Neural progenitor cell (in vitro differentiated cells): ENCODE measurements at regions not wholly inside any gene's neighbourhood (a gene's known extent, or its start where the extent isn't known, plus 50 kb on each side); places are given as distances from the start of the nearest gene placed in this dataset.
"Not testable (repeated sequence)": the region's sequence is repeated elsewhere in the genome, so short reads cannot be mapped to it uniquely, and the experiment has no call there.

ENCODE experiments used
- DNase-seq: peaks from one replicate; pipeline ENCODE4 v3.0.0-alpha.2; 2016; ENCODE audit warnings: low spot score
- H2AFZ ChIP-seq: fragments of 200-600 bp; sonication (generic); replicated peaks from 2 replicates; pipeline ENCODE4 v1.6.1; 2016; ENCODE audit warnings: antibody characterized with exemption
- H3F3A ChIP-seq: fragments of 200-600 bp; sonication (generic); 2 replicates; pipeline ENCODE4 v1.6.1; 2016; ENCODE audit warnings: antibody characterized with exemption, low read depth
- H3K27ac ChIP-seq: fragments of 200-600 bp; sonication (generic); 2 replicates; pipeline ENCODE4 v1.5.1; 2016; ENCODE audit warnings: mild to moderate bottlenecking
- H3K27me3 ChIP-seq: fragments of 200-600 bp; sonication (generic); 2 replicates; pipeline ENCODE4 v1.6.1; 2016; ENCODE audit warnings: mild to moderate bottlenecking, moderate library complexity
- H3K36me3 ChIP-seq: fragments of 200-600 bp; sonication (generic); 2 replicates; pipeline ENCODE4 v1.5.1; 2016
- H3K4me1 ChIP-seq: fragments of 200-600 bp; sonication (generic); 2 replicates; pipeline ENCODE4 v1.6.1; 2016; ENCODE audit warnings: mixed run types
- H3K4me2 ChIP-seq: fragments of 200-600 bp; sonication (generic); 2 replicates; pipeline ENCODE4 v1.6.1; 2016
- H3K4me3 ChIP-seq: fragments of 200-600 bp; sonication (generic); 2 replicates; pipeline ENCODE4 v1.5.1; 2016
- H3K79me2 ChIP-seq: fragments of 200-600 bp; sonication (generic); 2 replicates; pipeline ENCODE4 v1.6.1; 2016; ENCODE audit warnings: low read depth
- H3K9ac ChIP-seq: fragments of 200-600 bp; sonication (generic); 2 replicates; pipeline ENCODE4 v1.6.1; 2016
- H3K9me3 ChIP-seq: fragments of 200-600 bp; sonication (generic); 2 replicates; pipeline ENCODE4 v1.5.1; 2016; ENCODE audit warnings: low read depth
- H4K20me1 ChIP-seq: fragments of 200-600 bp; sonication (generic); 2 replicates; pipeline ENCODE4 v1.6.1; 2016; ENCODE audit warnings: low read depth
- H3K27ac Mint-ChIP-seq: 3 replicates; pipeline ENCODE4 v1.8.0; 2021; ENCODE audit warnings: mixed read lengths
- H3K27me3 Mint-ChIP-seq: 2 replicates; pipeline ENCODE4 v1.8.0; 2022; ENCODE audit warnings: low read depth, mild to moderate bottlenecking, inconsistent platforms, moderate library complexity, mixed read lengths; ENCODE audit not compliant: insufficient read depth
- H3K36me3 Mint-ChIP-seq: 3 replicates; pipeline ENCODE4 v1.8.0; 2021; ENCODE audit warnings: mixed read lengths
- H3K4me1 Mint-ChIP-seq: 3 replicates; pipeline ENCODE4 v1.8.0; 2021; ENCODE audit warnings: mixed read lengths
- H3K4me3 Mint-ChIP-seq: 3 replicates; pipeline ENCODE4 v1.8.0; 2021; ENCODE audit warnings: mild to moderate bottlenecking, moderate library complexity, mixed read lengths
- H3K9me3 Mint-ChIP-seq: 3 replicates; pipeline ENCODE4 v1.8.0; 2020; ENCODE audit warnings: mixed read lengths
- EZH2 ChIP-seq: fragments of 200-600 bp; sonication (generic); IDR thresholded peaks from 2 replicates; pipeline ENCODE4 v1.6.1; 2017; ENCODE audit warnings: antibody characterized with exemption, mild to moderate bottlenecking, moderate library complexity
- EZH2phosphoT487 ChIP-seq: fragments of 200-600 bp; sonication (generic); IDR thresholded peaks from 2 replicates; pipeline ENCODE4 v1.6.1; 2017; ENCODE audit warnings: antibody characterized with exemption
- TF ChIP-seq, protein P1 (sequence below): fragments of 200-600 bp; sonication (generic); IDR thresholded peaks from 2 replicates; pipeline ENCODE4 v1.5.1; 2017; ENCODE audit warnings: antibody characterized with exemption, mild to moderate bottlenecking

DNA sequence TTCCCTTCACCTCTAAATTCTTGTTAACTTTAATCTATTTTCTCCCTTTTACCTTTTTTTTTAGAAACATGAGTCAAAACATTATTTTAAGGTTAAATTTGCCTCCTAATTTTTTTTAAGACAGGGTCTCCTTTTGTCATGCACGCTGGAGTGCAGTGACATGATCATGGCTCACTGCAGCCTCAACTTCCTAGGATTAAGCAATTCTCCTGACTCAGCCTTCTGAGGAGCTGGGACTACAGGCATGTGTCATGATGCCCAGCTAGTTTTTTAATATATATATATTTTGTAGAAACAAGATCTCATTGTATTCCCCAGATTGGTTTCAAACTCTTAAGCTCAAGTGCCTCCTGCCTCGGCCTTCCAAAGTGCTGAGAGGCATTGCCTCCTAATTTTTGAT, 424.7 kb upstream of the FAM174A start:
- H3K27me3 Mint-ChIP-seq: no peaks in the 10 kb centered on the region
- no peaks in the 10 kb centered on the region for H3K36me3 Mint-ChIP-seq
- H4K20me1 ChIP-seq: no peaks in the 10 kb centered on the region
- H3K4me2 ChIP-seq: no peak overlapping the region
- H2AFZ ChIP-seq: no peak overlapping the region
- TF ChIP-seq EZH2phosphoT487 (no peak), EZH2 (no peak)
- TF ChIP-seq, protein P1, sequence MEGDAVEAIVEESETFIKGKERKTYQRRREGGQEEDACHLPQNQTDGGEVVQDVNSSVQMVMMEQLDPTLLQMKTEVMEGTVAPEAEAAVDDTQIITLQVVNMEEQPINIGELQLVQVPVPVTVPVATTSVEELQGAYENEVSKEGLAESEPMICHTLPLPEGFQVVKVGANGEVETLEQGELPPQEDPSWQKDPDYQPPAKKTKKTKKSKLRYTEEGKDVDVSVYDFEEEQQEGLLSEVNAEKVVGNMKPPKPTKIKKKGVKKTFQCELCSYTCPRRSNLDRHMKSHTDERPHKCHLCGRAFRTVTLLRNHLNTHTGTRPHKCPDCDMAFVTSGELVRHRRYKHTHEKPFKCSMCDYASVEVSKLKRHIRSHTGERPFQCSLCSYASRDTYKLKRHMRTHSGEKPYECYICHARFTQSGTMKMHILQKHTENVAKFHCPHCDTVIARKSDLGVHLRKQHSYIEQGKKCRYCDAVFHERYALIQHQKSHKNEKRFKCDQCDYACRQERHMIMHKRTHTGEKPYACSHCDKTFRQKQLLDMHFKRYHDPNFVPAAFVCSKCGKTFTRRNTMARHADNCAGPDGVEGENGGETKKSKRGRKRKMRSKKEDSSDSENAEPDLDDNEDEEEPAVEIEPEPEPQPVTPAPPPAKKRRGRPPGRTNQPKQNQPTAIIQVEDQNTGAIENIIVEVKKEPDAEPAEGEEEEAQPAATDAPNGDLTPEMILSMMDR: no peak
- no peak for DNase-seq
- no peak overlapping the region for H3K9ac ChIP-seq
- H3K4me3 ChIP-seq: no peak overlapping the region
- no peaks in the 10 kb centered on the region for H3K36me3 ChIP-seq
- H3K4me3 Mint-ChIP-seq: no peak overlapping the region
- H3K9me3 ChIP-seq: no peaks in the 10 kb centered on the region
- H3K27me3 ChIP-seq: no peaks in the 10 kb centered on the region
- H3K27ac Mint-ChIP-seq: no peak overlapping the region
- H3K9me3 Mint-ChIP-seq: peaks cover 32% of the 10 kb centered on the region
- no peaks in the 10 kb centered on the region for H3K79me2 ChIP-seq
- H3F3A ChIP-seq: no peaks in the 10 kb centered on the region
- H3K27ac ChIP-seq: no peak overlapping the region
- no peaks in the 10 kb centered on the region for H3K4me1 ChIP-seq
- H3K4me1 Mint-ChIP-seq: no peaks in the 10 kb centered on the region

DNA sequence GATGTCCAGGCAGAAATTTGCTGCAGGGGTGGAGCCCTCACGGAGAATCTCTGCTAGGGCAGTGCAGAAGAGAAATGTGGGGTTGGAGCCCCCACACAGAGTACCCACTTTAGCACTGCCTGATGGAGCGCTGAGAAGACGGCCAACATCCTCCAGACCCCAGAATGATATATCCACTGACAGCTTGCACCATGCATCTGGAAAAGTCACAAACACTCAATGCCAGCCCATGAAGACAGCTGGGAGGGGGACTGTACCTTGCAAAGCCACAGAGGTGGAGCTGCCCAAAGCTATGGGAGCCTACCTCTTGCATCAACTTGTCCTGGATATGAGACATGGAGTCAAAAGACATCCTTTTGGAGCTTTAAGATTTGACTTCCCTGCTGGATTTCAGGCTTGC, 426.3 kb upstream of the FAM174A start:
- Histone ChIP-seq H3K36me3 (no peaks in the 10 kb centered on the region), H3K4me1 (no peaks in the 10 kb centered on the region), H3F3A (no peaks in the 10 kb centered on the region), H2AFZ (no peak overlapping the region), H3K9ac (no peak overlapping the region), H3K27ac (no peak overlapping the region), H3K9me3 (no peaks in the 10 kb centered on the region), H3K79me2 (no peaks in the 10 kb centered on the region), H3K4me2 (no peak overlapping the region), H4K20me1 (no peaks in the 10 kb centered on the region), H3K4me3 (no peak overlapping the region), H3K27me3 (no peaks in the 10 kb centered on the region)
- Mint-ChIP-seq H3K4me3 (no peak overlapping the region), H3K36me3 (no peaks in the 10 kb centered on the region), H3K4me1 (no peaks in the 10 kb centered on the region), H3K27me3 (no peaks in the 10 kb centered on the region), H3K27ac (no peak overlapping the region), H3K9me3 (peaks cover 32% of the 10 kb centered on the region)
- TF ChIP-seq EZH2 (no peak), EZH2phosphoT487 (no peak)
- TF ChIP-seq, protein P1: no peak
- no peak for DNase-seq

DNA sequence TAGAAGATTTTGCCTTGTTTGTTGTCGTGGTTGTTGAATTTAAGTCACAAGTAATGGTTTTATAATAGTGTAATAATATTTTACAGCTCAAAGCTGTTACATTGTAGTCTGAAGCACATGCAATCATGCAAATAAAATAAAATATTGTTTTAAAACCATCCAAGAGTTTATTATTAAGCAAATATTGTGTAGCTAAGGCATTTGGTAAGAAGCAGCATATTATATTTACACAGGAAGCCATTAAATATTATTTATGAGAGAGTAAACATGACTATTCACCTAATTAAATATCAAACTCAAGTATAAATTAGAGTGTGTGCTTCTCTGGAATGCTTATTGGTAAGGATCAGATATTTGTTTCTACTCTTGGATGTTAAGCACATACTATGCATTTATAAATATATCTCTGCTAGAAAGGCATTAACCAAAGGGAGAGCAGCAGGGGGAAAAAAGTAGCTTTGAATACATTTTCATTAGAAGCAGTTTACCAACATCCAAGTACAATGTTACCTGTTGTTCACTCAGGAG, 431.5 kb upstream of the FAM174A start:
- not testable (repeated sequence) for H3K4me3 Mint-ChIP-seq, H3K36me3 ChIP-seq, H2AFZ ChIP-seq, DNase-seq, H3K36me3 Mint-ChIP-seq, H4K20me1 ChIP-seq, H3K27me3 ChIP-seq, H3K4me2 ChIP-seq, H3K27ac ChIP-seq, H3K9me3 ChIP-seq, H3K4me3 ChIP-seq, H3K79me2 ChIP-seq, H3K27me3 Mint-ChIP-seq, H3K9ac ChIP-seq, H3K4me1 Mint-ChIP-seq, H3K4me1 ChIP-seq, H3K9me3 Mint-ChIP-seq, H3F3A ChIP-seq, H3K27ac Mint-ChIP-seq

DNA sequence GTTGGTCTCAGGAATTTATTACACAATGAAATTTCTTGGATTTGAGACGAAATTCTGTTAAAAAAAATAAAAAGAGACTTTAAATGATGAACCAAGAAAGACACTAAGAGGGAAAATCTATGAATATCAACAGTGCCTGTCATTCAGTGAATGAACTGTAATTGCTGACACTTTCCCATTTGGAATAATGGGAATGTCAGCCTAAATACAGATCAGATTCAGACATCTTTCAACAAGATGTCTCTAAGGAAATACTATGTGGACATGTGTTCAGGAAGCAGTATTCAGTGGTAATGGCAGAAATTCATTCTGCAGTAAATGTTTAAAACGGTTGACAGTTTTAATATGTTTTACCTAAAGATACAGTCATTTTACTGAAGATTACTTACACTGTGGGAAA, 433.7 kb upstream of the FAM174A start:
- H3K4me3 Mint-ChIP-seq, H3F3A ChIP-seq, H2AFZ ChIP-seq, H3K36me3 ChIP-seq, H3K9ac ChIP-seq, H3K27ac Mint-ChIP-seq, H3K9me3 Mint-ChIP-seq, H3K27ac ChIP-seq, H3K4me2 ChIP-seq, H3K4me1 Mint-ChIP-seq, H3K4me1 ChIP-seq, H3K79me2 ChIP-seq, H3K9me3 ChIP-seq, H3K36me3 Mint-ChIP-seq, H3K4me3 ChIP-seq, H3K27me3 ChIP-seq, H4K20me1 ChIP-seq, DNase-seq, H3K27me3 Mint-ChIP-seq: not testable (repeated sequence)

DNA sequence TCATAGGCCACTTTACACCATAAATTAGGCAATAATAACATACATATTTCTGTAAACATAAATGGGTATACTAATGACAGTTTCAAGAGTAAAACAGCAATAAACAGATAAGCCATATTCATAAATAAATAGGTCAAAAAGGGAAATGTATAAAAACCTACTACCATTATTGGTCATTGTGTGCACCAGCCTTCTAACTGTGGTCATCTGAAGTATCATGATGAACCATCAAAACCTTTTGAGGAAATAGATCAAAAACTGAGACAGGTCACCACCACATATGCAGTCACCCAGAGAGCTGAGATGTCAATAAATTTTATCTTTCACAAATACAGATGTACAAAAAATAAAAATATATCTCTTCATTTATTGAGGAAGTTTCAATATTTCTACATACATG, 438.8 kb upstream of the FAM174A start:
- not testable (repeated sequence) for H3K4me3 ChIP-seq, H3K4me2 ChIP-seq, H3K27me3 Mint-ChIP-seq, H3F3A ChIP-seq, H3K27ac Mint-ChIP-seq, H3K4me1 ChIP-seq, H3K27ac ChIP-seq, H3K9me3 ChIP-seq, H3K9ac ChIP-seq, H3K27me3 ChIP-seq, H4K20me1 ChIP-seq, H3K36me3 Mint-ChIP-seq, DNase-seq, H3K4me3 Mint-ChIP-seq, H3K79me2 ChIP-seq, H3K9me3 Mint-ChIP-seq, H3K4me1 Mint-ChIP-seq, H2AFZ ChIP-seq, H3K36me3 ChIP-seq

DNA sequence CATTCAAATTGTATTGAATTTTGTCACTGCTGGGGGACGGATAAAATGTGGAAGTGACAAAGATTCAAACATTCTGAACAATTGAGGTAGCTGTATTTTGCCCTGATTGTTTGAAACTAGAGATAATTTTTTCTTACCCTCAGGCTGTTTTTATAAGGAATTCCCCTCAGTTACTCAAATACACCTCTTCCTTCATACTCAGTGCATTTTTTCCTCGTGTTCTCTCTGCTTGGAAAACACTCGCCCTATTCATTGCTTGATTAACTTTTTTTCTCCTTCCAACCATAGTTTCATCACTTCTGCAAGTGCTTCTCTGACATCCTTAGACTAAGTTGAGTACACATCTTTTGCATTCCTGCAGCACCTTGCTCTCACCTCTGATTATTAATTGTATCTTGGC, 454.5 kb upstream of the FAM174A start:
- not testable (repeated sequence) for H3K4me2 ChIP-seq, H3K36me3 Mint-ChIP-seq, H3K27ac ChIP-seq, H3K9me3 ChIP-seq, H3K27me3 ChIP-seq, H3K4me1 ChIP-seq, DNase-seq, H3K79me2 ChIP-seq, H3K27ac Mint-ChIP-seq, H3K4me3 Mint-ChIP-seq, H3K9ac ChIP-seq, H4K20me1 ChIP-seq, H3K9me3 Mint-ChIP-seq, H2AFZ ChIP-seq, H3K4me1 Mint-ChIP-seq, H3K27me3 Mint-ChIP-seq, H3K36me3 ChIP-seq, H3K4me3 ChIP-seq, H3F3A ChIP-seq

DNA sequence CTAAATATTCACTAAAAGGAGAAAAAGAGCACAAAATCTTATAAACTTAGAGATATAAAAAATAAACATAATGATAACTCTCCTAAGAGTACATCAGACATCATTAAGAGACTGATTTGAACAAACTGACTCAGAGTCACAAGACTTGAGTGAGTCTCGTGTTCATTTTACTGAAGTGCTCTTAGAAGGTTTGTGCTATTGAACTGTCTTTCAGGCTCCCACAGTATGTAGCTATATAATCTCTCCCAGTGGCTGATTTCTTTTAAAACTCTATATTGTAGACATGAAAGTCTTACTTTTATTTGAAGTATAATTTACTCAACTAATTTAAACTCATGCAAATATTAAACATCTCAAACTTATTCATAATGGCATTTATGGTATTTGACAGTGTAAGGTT, 456.0 kb upstream of the FAM174A start:
- H3K27me3 Mint-ChIP-seq, H3K36me3 ChIP-seq, H3K4me1 ChIP-seq, H3K4me1 Mint-ChIP-seq, H3K4me3 ChIP-seq, H3K36me3 Mint-ChIP-seq, H3K9me3 ChIP-seq, H3K9ac ChIP-seq, H3K27ac ChIP-seq, H3K27ac Mint-ChIP-seq, H3K79me2 ChIP-seq, H3K27me3 ChIP-seq, H3K4me3 Mint-ChIP-seq, H2AFZ ChIP-seq, H4K20me1 ChIP-seq, DNase-seq, H3F3A ChIP-seq, H3K4me2 ChIP-seq, H3K9me3 Mint-ChIP-seq: not testable (repeated sequence)
